ENCODE measurements at regions not wholly inside any gene's neighbourhood (a gene's known extent, or its start where the extent isn't known, plus 50 kb on each side); places are given as distances from the start of the nearest gene placed in this dataset.
"Not testable (repeated sequence)": the region's sequence is repeated elsewhere in the genome, so short reads cannot be mapped to it uniquely, and the experiment has no call there.

- no peak for FAIRE-seq
- no peak for DNase-seq (ENCODE audit: insufficient read length, low spot score)
These were observed 1417.9 kb downstream of the ADGRL3 start for GRCh38 chr4:62618042-62618441.

- no peak for DNase-seq (ENCODE audit: insufficient read length, low spot score)
- FAIRE-seq, result no peak
These were observed 1401.6 kb downstream of the ADGRL3 start for GRCh38 chr4:62601737-62602136.

GRCh38 chr4:62595265-62595664 is 1395.1 kb downstream of the ADGRL3 start:
- not testable (repeated sequence) for DNase-seq (ENCODE audit: insufficient read length, low spot score); FAIRE-seq

GRCh38 chr4:62591756-62592155 is 1391.6 kb downstream of the ADGRL3 start:
- FAIRE-seq (no peak), DNase-seq (ENCODE audit: insufficient read length, low spot score) (no peak)

GRCh38 chr4:62588671-62589070 is 1388.5 kb downstream of the ADGRL3 start:
- FAIRE-seq (no peak), DNase-seq (ENCODE audit: insufficient read length, low spot score) (no peak)

- FAIRE-seq (no peak), DNase-seq (ENCODE audit: insufficient read length, low spot score) (no peak)
These were observed 1371.4 kb downstream of the ADGRL3 start for GRCh38 chr4:62571494-62571893.

GRCh38 chr4:62560858-62561257 is 1360.7 kb downstream of the ADGRL3 start:
- DNase-seq (ENCODE audit: insufficient read length, low spot score) (no peak), FAIRE-seq (no peak)

GRCh38 chr4:62550121-62550520 is 1350.0 kb downstream of the ADGRL3 start:
- DNase-seq (ENCODE audit: insufficient read length, low spot score) (no peak), FAIRE-seq (no peak)

GRCh38 chr4:62549601-62550000 is 1349.5 kb downstream of the ADGRL3 start:
- DNase-seq (ENCODE audit: insufficient read length, low spot score), result no peak
- no peak for FAIRE-seq

- FAIRE-seq (no peak), DNase-seq (ENCODE audit: insufficient read length, low spot score) (no peak)
These were observed 1348.6 kb downstream of the ADGRL3 start for GRCh38 chr4:62548765-62549164.

GRCh38 chr4:62548108-62548524 is 1348.0 kb downstream of the ADGRL3 start:
- no peak for DNase-seq (ENCODE audit: insufficient read length, low spot score)
- FAIRE-seq, result no peak

- FAIRE-seq (no peak), DNase-seq (ENCODE audit: insufficient read length, low spot score) (no peak)
These were observed 1344.3 kb downstream of the ADGRL3 start for GRCh38 chr4:62544428-62544827.

- FAIRE-seq (no peak), DNase-seq (ENCODE audit: insufficient read length, low spot score) (no peak)
These were observed 1342.9 kb downstream of the ADGRL3 start for GRCh38 chr4:62543002-62543401.

- DNase-seq (ENCODE audit: insufficient read length, low spot score), result no peak
- FAIRE-seq, result no peak
These were observed 1333.4 kb downstream of the ADGRL3 start for GRCh38 chr4:62533573-62533972.

- FAIRE-seq, result no peak
These were observed 1331.6 kb downstream of the ADGRL3 start for GRCh38 chr4:62531731-62532130.

GRCh38 chr4:62531264-62531663 is 1331.1 kb downstream of the ADGRL3 start:
- DNase-seq (ENCODE audit: insufficient read length, low spot score) (no peak), FAIRE-seq (no peak)

More at GRCh38 chr4:62531731-62532130, 1331.6 kb downstream of the ADGRL3 start:
- DNase-seq (ENCODE audit: insufficient read length, low spot score), result no peak

- FAIRE-seq, result no peak
These were observed 1328.7 kb downstream of the ADGRL3 start for GRCh38 chr4:62528874-62529273.

GRCh38 chr4:62526671-62527070 is 1326.5 kb downstream of the ADGRL3 start:
- no peak for FAIRE-seq
- DNase-seq (ENCODE audit: insufficient read length, low spot score), result no peak

More at GRCh38 chr4:62528874-62529273, 1328.7 kb downstream of the ADGRL3 start:
- no peak for DNase-seq (ENCODE audit: insufficient read length, low spot score)

GRCh38 chr4:62523256-62523655 is 1323.1 kb downstream of the ADGRL3 start:
- FAIRE-seq, result no peak
- no peak for DNase-seq (ENCODE audit: insufficient read length, low spot score)

- no peak for FAIRE-seq
- DNase-seq (ENCODE audit: insufficient read length, low spot score), result no peak
These were observed 1322.1 kb downstream of the ADGRL3 start for GRCh38 chr4:62522273-62522672.

GRCh38 chr4:62517716-62518115 is 1317.6 kb downstream of the ADGRL3 start:
- DNase-seq (ENCODE audit: insufficient read length, low spot score) (no peak), FAIRE-seq (no peak)

- FAIRE-seq (no peak), DNase-seq (ENCODE audit: insufficient read length, low spot score) (no peak)
These were observed 1313.2 kb downstream of the ADGRL3 start for GRCh38 chr4:62513306-62513705.

- DNase-seq (ENCODE audit: insufficient read length, low spot score) (no peak), FAIRE-seq (no peak)
These were observed 1312.1 kb downstream of the ADGRL3 start for GRCh38 chr4:62512271-62512670.
